Neural progenitor cell (in vitro differentiated cells): ENCODE measurements at regions not wholly inside any gene's neighbourhood (a gene's known extent, or its start where the extent isn't known, plus 50 kb on each side); places are given as distances from the start of the nearest gene placed in this dataset.

Experiments
- CTCF ChIP-seq: fragments of 200-600 bp; sonication (generic); IDR thresholded peaks from 2 replicates; pipeline ENCODE4 v1.5.1; 2017; ENCODE audit warnings: antibody characterized with exemption, mild to moderate bottlenecking
- EZH2phosphoT487 ChIP-seq: fragments of 200-600 bp; sonication (generic); IDR thresholded peaks from 2 replicates; pipeline ENCODE4 v1.6.1; 2017; ENCODE audit warnings: antibody characterized with exemption

- no peak for TF ChIP-seq CTCF
- no peak for TF ChIP-seq EZH2phosphoT487
Measured at GRCh38 chr2:209369656-209370055, 54.2 kb upstream of the MAP2 start.
